ENCODE measurements at regions not wholly inside any gene's neighbourhood (a gene's known extent, or its start where the extent isn't known, plus 50 kb on each side); places are given as distances from the start of the nearest gene placed in this dataset.

- TF ChIP-seq CTCF (conservative IDR thresholded peaks at IDR 0.05; ENCODE audit: low read depth, low read length) (no peak), EZH2 (IDR thresholded peaks at IDR 0.05; ENCODE audit: borderline replicate concordance, low read depth, low read length, poor library complexity, severe bottlenecking) (no peak)
Measured at GRCh38 chr21:27447843-27448242, 481.0 kb upstream of the ADAMTS5 start.

Data from A673 (cell line).